ENCODE measurements at regions not wholly inside any gene's neighbourhood (a gene's known extent, or its start where the extent isn't known, plus 50 kb on each side); places are given as distances from the start of the nearest gene placed in this dataset.
A peak's percentile ranks its signal among the peaks of the same experiment; 100 is the strongest.

DNA sequence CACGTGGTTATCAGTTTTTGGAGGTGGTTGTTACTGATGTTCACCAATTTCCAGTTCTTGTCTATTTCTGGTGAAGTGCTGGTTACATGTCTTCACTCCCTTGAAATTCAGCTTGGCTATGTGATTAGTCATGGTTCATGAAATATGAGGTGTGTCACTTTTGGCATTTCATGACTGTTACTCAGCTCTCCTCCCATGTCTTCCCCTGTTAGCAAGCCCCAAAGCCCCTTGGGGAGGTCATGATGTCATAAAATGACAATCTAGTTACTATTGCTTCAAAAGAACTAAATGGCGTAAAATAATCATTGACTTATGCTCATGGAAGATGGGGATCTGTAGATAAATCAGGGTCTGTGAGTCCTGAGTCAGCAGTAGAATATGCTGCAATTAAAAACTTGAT is 425.1 kb downstream of the SETD4 start:
- no peak for DNase-seq

DNA sequence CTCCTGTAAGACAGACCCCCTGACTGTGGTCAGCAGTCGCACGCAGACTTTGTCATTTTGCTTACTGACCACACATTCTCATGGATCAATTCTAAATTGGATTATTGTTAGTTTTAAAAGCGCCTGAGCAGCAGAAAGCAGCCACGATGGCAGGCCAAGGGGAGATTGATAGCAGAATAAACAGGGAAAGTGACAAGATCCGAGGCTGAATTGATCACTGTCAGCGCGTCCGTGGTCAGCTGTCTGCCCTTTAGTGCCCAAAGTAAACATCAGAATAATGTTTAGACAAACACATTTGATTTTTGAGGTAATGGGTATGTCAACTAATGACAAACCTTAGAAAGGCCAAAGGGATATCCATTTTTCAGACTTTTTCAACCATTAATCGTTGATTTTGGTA is 426.8 kb downstream of the SETD4 start:
- no peak for DNase-seq

DNA sequence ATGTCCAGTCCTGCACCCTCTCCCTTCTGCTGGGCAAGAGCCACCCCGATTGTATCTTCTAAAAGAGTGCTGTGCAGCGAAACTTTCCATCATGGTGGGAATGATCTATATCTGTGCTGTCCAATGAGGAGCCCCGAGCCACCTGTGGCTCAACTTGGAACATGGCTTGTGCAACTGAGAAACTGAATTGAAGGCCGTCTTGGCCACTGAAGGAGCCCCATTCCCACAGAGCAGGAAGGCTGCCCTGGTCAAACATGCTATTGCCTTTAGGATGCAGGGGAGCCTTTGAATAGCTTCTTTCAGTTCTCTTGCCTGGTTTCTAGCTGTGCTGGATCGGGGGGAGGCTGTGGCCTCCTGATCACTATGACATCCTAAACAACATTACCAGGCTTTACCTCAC is 427.6 kb downstream of the SETD4 start:
- no peak for DNase-seq

DNA sequence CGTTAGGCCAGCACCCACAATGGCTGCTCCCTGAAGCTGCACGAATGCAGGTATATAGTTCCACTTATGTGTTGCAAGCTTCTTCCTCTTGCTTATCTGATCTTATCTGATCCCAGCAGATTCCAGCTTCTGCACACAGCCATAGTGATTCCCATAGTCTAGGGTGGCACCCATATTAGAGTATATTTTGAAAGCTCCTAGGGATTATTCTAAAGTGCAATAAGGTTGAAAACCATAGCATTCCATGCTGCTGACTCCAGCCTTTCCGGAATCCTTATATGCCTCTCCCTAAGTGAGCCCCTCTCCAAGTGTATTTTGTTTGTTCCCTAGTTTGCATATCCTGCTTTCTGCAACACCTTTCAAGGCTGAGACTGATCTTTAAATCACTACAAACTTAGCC is 432.0 kb downstream of the SETD4 start:
- DNase-seq = no peak

DNA sequence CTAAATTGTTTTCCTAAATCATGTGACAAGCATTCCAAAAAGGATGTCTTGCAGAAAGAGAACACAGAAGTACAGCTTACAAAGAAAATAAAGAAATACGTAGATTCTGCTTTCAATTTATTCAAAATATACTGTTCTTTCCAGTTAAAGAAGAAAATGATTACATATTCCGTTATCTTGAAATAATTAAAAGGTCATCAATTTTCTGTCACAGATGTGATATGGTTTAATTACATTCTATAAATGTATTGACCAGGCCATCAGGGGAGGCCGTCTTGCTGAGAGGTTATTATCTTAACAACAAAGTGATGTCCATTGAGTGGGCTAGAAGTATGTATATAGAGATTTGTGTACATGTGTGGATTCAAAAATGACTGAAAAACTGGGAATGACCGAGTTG is 432.9 kb downstream of the SETD4 start:
- no peak for DNase-seq

DNA sequence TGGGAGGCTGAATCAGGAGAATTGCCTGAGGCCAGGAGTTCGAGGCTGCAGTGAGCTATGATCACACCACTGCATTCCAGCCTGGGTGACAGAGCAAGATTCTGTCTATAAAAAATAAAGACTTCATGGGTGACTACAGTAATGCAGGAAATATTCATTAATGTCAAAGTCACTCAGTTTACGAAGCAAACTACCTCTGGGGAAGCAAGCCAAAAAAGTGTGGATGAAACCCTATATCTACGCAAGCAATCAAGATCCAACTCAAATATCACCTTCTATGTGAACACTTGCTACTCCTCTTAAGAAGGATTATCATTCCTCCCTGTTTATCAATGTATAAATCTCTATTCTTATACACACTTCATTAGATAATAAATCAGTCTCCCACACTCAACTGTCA is 434.8 kb downstream of the SETD4 start:
- DNase-seq = no peak

DNA sequence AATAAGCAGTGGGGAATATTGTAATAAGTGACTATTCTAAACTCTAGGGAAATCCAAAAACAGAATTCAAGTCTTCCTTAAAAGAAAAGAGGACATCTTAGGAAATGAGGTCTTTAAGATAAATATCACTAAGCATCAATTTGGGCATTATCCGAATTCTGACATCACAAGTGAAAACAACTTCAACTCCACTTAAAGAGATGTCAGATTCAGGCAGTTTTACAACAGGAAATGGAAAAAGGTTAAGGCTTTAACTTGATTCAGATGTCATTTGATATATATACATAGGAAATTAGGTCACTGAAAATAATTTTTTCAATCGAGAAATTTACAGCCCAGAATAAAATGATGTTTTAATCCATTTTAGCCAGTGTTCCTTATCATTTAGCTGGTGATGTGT is 435.4 kb downstream of the SETD4 start:
- no peak for DNase-seq

DNA sequence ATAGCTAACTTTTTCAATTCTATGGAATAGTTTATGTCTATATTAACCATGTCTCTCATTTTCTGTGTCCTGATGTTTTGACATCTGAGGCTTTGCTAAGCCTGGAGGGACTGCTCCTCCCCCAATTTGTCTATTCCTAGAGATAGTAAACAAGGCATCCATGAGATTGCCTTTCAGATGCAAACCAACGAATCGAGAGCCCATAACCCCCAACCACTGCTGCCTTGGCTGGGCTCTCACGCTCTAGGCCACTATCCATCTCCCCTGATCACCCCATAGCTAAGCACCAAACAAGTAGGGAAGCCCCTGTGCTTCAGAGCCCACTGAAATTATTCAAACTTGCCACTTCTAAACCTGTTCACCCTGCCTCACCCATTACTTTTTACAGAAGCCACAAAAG is 437.7 kb downstream of the SETD4 start:
- no peak for DNase-seq

DNA sequence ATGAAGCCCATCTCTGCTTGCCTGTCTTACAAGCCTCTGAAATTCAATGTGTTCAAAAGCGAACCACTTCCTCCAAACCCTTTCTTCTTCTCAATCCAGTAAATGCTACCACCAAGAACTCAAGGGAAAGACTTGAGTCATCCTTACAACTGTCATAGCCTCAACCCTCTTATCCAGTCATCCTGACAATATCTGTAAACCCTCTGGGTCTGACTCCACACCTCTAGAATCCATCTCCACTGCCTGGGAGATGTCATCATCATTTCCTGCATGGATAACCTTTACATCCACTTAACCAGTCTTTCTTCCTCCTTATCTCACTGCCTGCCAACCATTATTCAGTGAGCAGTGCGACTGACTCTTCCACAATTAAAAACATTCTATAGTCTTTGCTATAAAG is 441.1 kb downstream of the SETD4 start:
- DNase-seq = no peak

DNA sequence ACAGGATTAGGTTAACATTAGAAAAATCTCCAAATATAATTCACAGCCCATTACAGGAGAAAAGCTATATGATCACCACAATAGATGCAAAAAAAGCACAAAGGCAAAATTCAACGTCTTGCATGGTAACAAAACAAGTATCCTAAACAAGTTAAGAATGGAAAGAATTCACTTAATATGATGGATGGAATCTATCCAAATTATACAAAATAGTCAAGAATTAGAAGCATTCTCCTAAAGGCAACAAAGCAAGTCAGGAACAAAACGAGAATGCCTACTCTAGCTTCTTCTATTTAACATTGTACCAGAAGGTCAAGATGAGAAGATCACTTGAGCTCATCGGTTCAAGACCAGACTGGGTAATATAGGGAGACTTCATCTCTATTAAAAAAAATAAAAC is 442.8 kb downstream of the SETD4 start:
- no peak for DNase-seq

DNA sequence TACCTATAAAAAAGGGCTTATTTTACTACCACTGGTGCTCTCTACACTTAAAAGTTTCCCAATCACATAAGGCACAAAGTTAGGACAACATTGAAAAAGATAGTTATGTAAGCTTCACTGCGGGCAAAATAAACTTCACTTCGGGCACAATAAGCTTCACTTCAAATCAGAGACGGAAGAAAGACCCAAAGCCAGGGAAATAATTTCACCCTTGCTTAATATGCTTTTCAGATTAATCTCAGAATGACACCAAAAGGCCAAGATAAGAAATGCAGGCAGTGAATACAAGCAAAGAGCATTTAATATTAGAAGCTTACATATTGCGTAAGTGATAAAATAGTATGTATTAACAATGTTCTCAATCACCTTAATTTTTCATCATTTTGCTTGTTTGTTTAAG is 444.2 kb downstream of the SETD4 start:
- no peak for DNase-seq

DNA sequence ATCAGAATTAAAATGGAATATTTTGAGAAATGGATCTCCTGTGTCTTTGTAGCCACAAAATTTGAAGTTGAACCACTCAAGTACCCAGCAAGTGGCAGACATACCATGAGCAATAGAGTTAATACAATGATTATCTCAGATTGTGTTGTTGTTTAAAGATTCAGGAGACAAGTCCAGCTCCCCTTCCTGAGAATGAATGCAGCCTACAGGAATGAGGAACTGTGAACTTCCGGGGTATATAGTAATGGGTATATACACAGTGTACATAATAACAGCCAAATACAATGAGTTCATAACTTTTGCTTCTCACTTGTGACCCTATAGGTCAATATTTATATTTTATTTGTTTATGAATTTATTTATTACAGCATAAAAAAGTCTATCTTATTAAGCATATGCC is 445.0 kb downstream of the SETD4 start:
- DNase-seq = no peak

DNA sequence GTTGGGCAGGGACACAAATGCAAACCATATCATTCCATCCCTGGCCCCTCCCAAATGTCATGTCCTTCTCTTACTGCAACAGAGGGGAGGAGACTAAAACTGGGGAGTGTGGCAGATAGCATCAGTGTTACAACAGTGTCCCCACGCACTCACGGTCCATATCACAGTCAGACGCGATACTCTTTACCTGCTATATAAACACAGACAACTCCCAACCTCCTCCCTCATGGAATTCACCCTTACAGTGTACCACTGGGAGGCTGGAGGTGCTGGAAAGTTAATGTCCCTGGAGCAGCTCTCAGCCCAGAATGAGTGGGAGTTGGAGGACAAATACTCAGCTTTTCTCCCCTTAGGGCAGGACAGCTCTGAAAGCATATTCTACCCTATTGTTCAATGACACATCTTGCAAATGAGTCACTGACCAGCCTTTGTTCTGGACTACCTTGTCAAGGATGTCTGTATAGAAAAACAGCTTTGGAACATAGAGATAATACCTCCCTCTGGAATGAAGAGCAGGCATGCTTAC is 445.9 kb downstream of the SETD4 start:
- DNase-seq = no peak

DNA sequence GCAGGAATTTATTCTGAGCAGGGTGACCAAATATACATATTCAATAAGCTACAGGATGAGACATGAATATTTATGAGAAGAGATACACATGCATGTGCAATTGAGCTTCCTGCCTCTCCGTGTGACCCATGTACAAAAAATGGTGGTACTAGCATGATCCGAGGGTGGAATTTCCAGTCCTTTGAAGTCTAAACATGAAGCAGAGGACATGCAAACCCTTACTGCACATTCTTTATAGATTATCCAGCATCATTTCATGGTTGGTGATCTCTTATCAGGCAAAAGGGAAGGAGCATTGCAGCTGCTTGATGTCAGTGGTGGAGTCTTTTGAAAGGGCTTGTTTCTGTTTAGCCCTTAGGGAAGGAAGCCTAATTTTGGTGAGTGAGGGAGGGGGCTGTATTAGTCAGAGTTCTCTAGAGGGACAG is 448.6 kb downstream of the SETD4 start:
- no peak for DNase-seq

DNA sequence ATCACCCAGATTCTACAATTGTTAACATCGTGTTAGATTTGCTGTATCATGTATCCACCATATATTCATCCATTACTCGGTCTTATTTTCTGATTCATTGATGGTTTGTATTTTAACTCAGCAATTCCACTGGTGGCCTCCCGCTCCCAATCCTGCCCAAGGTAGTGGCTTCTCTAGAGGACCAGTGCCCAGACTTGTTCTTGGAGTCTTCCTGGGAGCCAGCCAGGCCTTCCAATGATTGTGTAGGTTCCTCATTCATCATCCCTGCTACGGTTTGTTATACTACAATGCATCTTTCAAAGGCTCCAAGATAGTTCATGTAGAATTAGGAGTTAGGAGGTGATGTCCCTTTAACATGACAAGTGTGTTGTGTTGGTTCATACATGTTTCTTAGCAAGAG is 451.1 kb downstream of the SETD4 start:
- no peak for DNase-seq

DNA sequence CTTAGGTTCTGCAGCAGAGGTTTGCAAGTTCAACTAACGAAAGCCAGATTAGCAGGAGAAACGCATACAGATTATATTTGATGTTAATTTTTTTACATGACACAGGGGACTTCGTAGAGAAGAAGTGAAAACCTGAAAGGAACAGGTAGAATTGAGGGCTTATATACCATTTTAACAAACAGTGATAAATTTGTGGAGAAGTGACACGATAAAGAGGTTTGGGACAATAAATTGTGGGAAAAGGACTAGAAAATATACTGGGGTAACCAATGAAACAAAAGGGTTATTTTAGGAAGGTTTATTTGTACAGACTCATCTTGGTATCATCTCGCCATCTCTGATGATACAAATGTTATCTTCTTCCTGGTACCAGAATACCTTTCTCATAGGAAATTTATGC is 452.9 kb downstream of the SETD4 start:
- DNase-seq = no peak

DNA sequence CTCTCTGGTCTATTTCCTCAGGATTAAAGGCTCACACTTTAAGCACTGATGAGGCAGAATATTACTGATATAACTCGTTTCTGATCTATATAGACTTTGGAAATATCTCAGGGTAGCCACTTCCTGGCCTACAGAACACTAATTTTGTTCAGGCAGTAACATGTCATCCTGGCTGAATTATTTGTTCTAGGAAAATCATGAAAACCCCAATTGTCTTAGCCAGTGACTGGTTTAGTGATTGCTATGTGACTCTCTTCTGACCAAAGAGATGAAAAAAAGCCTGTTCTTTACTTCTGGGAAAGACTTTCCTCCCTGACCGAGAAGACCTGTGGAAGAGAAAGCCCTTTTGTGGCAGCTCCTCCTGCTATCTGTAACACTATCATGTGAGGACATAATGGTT is 453.7 kb downstream of the SETD4 start:
- no peak for DNase-seq

DNA sequence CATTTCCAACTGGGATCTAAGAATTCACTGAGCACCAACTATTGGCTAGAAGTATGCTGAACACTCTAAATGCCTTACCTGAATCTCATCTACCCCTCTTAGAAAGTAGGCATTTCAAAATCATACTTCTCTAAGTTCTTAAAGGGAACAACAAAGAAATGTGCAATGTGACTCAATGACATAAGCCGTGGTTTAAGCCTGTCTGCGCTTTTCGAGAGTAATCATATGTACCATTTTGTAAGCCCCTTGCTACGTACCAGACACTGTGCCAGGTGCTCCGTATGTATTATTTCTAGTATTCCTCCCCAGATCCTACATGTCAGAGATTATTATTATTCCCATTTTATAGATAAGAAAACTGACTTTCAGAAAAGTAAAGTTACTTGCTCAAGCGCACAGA is 454.2 kb downstream of the SETD4 start:
- no peak for DNase-seq

DNA sequence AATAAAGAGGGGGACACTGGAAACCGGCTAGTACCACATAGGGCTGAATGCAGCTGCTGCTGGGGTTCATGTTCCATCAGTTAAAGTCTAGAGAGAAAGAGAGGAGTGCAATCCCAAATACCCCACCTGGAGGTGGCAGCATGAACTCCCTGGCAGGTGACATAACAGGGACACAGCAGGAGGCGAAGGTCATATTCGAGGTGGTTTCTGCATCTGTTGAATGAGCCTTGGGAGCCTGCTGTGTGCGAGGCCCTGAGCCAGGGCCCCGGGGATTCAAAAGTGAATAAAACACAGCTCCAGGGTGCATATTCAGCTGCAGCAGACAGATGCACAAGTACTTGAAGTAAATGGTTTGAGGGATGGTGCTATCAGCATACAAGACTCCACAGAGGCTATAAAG is 456.8 kb downstream of the SETD4 start:
- DNase-seq = peak; percentile 65

DNA sequence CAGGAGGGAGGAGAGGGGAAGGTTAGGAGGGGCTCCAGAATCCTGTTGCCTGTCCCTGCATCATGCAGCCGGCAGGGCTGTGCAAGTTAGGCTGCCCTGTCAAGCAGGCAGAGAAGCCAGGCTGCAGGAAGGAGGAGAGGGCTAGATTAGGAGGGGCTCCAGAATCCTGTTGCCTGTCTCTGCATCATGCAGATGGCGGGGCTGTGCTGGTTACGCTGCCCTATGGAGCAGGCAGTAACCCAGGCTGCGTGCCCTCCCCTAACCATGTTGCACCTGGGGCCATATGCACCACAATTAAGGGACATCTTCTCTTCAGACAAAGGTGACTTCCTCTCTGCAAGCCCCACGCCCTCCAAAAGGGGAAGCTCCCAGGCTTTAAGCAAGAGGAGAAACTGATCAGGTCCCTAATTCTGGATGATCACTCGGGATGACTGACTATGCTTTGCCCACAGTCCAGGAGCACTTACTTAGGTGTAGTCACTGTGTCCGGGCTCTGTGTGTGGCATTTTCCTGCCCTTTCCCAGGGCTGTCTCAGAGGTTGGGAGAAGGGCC is 457.4 kb downstream of the SETD4 start:
- DNase-seq = no peak

DNA sequence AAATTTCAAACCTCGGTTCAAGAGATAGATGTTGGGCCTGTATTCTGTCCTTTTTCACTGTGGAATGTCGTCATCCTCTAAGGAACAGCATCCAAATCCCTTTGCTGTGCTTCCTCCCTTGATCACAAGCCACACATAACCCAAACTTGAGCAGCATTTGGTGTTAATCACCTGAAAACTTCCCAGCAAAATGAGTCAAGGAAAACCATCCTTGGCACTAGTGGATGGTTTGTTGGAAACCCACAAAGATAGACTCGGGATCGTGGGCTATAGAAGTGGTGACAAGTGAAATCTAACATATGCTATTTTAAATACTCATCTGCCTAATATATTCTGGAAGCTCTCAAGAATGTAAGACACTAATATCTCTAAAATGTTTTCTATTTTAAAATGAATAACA is 459.1 kb downstream of the SETD4 start:
- no peak for DNase-seq

DNA sequence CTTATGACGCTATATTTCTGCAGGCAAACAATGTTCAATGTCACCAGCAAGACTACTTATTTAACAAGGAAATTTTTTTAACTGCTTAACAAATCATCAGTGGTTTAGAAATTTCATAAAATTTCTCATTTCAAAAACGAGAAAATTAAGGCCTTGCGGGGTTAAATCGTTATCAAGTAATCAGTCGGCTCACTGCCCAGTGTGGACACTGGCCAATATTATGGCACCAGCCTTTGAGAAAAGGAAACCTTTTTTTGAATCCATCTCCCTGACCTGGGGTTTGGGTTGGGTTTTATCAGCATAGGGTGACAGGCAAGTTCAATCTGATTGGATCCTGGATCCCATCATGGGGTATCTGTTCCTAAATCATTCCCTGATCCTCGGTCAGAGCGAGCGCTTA is 461.2 kb downstream of the SETD4 start:
- no peak for DNase-seq

DNA sequence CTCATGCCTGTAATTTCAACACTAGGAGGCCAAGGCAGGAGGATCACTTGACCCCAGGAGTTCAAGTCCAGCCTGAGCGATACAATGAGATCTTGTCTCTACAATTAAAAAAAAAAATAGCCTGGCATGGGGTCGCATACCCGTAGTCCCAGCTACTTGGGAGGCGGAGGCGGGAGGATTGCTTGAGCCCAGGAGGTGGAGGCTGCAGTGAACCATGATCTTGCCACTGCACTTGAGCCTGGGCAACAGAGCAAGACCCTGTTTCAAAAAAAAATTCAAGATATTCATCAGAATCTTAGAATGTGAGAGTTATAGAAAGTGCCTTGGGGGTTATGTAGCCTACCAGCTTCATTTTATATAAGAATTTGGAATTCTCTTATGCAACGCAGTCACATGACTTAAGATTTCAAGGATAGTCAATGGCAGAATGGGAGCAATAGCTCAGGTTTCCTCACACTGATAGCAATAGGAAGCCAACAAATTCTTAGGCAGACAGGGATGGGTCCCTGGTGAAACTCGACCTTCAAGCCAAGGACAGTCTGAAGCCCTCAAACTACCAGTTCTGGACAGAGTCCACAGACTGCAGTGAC is 462.5 kb downstream of the SETD4 start:
- no peak for DNase-seq

DNA sequence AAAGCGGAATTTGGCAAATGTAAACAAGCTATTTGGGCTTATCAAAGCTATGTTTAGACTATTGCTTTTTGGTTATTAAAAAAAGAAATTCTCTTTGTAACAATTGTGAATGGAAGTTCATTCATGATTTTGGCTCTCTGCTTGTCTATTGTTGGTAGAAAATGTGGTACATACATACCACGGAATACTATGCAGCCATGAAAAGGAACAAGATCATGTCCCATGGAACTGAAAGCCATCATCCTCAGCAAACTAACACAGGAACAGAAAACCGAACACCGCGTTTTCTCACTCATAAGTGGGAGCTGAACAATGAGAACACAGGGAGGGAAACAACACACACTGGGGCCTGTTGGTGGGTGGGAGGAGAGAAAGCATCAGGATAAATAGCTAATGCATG is 465.4 kb downstream of the SETD4 start:
- DNase-seq = no peak

DNA sequence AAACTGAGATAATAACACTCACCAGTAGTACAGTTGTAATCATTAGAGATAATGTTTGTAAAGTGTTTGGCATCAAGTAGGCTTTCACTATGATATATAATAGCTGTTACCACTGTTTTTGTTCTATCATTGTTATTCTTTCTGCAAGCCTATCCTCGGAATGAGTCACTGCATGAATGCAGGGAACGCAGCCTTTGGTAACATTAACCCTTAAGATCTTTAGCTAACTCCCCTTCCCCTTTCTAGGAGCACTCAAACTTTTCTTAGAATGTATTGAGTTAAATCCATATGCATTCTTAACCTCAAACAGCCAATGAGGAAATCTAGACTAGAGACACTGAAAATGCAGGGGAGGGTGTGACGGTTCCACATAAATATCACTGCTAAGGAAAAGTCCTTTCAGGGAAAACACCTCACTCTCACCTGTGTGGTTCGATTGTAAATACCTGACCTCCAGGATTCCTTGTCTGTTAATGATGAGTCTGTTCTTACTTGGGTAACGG is 467.3 kb downstream of the SETD4 start:
- no peak for DNase-seq

All from NCI-H2081 treated with DMSO at 0.1 percent for 48 hours (cell line).